Brain microvascular endothelial cell (primary cell): ENCODE measurements at regions not wholly inside any gene's neighbourhood (a gene's known extent, or its start where the extent isn't known, plus 50 kb on each side); places are given as distances from the start of the nearest gene placed in this dataset.
A peak's percentile ranks its signal among the peaks of the same experiment; 100 is the strongest.

Experiments
- DNase-seq: peaks from one replicate; pipeline ENCODE4 v3.0.0-alpha.2; 2020
- H3K27ac ChIP-seq: fragments of 250-450 bp; sonication (Bioruptor Pico); 2 replicates; pipeline ENCODE4 v1.5.1; 2020; ENCODE audit warnings: mild to moderate bottlenecking, moderate library complexity
- H3K27me3 ChIP-seq: fragments of 250-450 bp; sonication (Bioruptor Pico); replicated peaks from 2 replicates; pipeline ENCODE4 v1.5.1; 2020; ENCODE audit warnings: mild to moderate bottlenecking
- H3K36me3 ChIP-seq: fragments of 250-450 bp; sonication (Bioruptor Pico); replicated peaks from 2 replicates; pipeline ENCODE4 v1.5.1; 2020; ENCODE audit warnings: mild to moderate bottlenecking
- H3K4me3 ChIP-seq: 2 replicates; pipeline ENCODE4 v1.5.1; 2011; ENCODE audit warnings: low read depth, mild to moderate bottlenecking, control low read depth, low read length, moderate library complexity
- in situ Hi-C: cut with HindIII; loops from 2 replicates; pipeline ENCODE4 v1.10.0; 2017; ENCODE audit warnings: low sequenced_read_pairs, low pct_ligation_motif_present
- TF ChIP-seq, protein P1 (sequence below): IDR thresholded peaks from 2 replicates; pipeline ENCODE4 v1.5.1; 2011; ENCODE audit warnings: low read depth, mild to moderate bottlenecking, moderate library complexity, low read length, control low read depth, inconsistent platforms; ENCODE audit errors: missing control alignments

DNA sequence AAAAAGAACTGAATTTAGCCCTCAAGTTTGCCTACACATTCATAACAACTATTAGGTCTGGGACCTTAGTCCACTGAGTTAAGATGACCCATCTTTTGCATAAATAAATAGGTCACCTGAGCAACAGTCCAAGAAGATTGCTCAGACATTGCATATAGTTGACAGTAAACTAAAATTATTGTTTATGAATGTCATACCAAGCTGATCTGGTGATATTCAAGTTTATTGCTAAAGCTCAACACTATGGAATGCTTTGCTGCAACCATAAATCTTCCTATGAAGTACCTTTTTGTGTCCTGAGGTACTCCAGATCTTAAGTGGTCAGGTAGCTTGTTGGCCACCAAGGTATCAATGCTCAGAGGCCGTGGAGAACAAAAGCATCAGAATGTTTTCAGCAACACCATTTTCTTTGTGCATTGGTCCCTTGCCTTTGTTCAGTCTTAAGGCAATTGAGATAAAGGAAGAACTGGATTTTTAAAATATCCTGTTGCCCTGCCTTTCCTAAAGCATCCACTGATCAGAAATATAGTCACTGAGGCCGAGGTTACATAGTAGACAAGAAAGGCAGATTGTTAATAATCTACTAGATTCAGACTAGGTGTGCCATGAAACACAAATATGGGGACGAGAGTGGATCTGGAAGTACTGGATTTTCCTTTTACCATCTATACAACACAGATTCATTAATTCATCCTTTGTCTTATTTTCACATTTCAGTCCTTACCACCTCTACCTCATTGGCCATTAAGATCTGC lies 321.3 kb downstream of the PTEN start:
- no peak overlapping the region for H3K27ac ChIP-seq

DNA sequence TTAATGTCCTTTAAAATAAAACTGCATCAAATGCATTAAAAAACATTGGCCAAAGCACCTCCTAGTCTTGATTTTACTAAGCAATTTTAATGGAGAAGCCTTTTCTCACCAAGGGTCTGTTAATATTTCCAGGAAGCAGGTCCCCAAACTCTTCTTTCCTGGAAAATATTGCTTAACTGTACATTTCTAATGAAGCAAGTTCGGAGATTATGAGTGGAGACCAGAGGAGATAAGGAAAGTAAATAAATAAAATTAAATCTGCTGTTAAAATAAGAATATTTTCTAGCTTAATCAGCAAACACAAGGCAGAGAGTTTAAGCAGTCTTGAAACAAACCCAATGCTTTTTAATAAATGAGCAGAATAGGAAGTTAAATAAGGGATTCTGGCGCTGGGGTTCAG lies 322.4 kb downstream of the PTEN start:
- TF ChIP-seq, protein P1, sequence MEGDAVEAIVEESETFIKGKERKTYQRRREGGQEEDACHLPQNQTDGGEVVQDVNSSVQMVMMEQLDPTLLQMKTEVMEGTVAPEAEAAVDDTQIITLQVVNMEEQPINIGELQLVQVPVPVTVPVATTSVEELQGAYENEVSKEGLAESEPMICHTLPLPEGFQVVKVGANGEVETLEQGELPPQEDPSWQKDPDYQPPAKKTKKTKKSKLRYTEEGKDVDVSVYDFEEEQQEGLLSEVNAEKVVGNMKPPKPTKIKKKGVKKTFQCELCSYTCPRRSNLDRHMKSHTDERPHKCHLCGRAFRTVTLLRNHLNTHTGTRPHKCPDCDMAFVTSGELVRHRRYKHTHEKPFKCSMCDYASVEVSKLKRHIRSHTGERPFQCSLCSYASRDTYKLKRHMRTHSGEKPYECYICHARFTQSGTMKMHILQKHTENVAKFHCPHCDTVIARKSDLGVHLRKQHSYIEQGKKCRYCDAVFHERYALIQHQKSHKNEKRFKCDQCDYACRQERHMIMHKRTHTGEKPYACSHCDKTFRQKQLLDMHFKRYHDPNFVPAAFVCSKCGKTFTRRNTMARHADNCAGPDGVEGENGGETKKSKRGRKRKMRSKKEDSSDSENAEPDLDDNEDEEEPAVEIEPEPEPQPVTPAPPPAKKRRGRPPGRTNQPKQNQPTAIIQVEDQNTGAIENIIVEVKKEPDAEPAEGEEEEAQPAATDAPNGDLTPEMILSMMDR: no peak
- Histone ChIP-seq H3K27me3 (no peaks in the 10 kb centered on the region), H3K27ac (no peak overlapping the region), H3K36me3 (no peaks in the 10 kb centered on the region), H3K4me3 (no peak overlapping the region)
- DNase-seq: no peak
- in situ Hi-C loops: no loop called here

More for the DNA sequence above, 321.3 kb downstream of the PTEN start:
- TF ChIP-seq, protein P1: no peak
- DNase-seq: no peak
- Histone ChIP-seq H3K4me3 (no peak overlapping the region), H3K36me3 (no peaks in the 10 kb centered on the region), H3K27me3 (no peaks in the 10 kb centered on the region)
- in situ Hi-C loops: no loop called here

DNA sequence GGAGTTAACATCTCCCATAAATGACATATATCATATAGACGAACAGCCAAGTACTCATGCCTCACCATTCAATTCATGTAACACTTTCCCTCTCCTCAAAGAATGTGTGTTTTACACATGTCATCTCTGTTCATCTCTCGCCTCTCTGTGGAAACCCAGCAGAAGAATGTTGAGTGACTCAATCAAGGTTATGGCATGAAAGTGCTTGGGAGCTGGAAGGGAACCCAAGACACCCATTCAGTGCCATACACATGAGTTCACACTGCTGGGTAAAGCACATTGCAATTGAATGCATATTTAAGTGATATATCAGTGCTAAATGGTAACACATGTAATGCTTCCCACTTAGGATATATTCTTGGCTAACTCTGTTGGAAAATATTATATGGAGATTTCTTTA lies 322.9 kb downstream of the PTEN start:
- peak; percentile 43 for DNase-seq
- in situ Hi-C loops: no loop called here
- H3K4me3 ChIP-seq: no peak overlapping the region
- TF ChIP-seq, protein P1: no peak
- no peaks in the 10 kb centered on the region for H3K36me3 ChIP-seq
- H3K27ac ChIP-seq: no peak overlapping the region
- no peaks in the 10 kb centered on the region for H3K27me3 ChIP-seq

DNA sequence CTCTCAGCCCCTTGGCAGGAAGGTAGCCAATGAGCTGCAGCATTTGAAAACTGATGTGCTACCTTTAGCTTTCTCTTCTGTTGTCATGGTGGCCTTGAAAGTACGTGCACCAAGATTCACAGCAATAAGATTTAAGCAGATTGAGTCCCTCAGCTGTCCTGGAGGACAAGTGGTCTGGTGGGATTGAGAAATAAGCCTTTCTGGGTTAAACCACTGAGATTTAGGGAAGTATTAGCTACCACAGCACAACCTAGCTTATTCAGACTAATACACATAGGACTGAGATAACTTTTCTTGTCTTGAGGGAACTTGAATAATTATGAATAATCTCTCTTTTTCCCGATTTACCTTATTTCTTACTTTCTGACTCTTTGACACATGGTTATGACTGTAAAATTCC lies 324.0 kb downstream of the PTEN start:
- no peak for DNase-seq
- in situ Hi-C loops: no loop called here
- no peak overlapping the region for H3K27ac ChIP-seq

DNA sequence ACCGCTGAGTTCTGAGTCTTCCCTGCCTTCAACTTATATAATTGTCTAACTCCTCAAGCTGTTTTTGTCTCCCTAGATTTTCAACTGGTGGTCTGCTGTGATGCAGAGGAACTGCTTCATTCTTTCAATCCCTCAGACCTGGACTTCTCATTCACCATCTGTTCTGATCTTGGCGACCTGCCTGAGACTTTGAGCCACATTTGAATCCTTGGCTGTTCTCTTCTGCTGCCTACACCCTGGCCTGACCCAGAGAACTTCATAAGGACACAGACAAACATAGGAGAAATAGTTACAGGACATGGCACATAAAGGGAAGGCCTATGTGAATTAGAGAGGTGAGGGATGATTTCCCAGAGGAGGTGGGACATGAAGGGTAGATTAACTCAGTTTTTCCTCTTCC lies 326.7 kb downstream of the PTEN start:
- H3K27ac ChIP-seq: no peak overlapping the region
- DNase-seq: no peak
- no peaks in the 10 kb centered on the region for H3K36me3 ChIP-seq
- no peak overlapping the region for H3K4me3 ChIP-seq
- no peaks in the 10 kb centered on the region for H3K27me3 ChIP-seq
- in situ Hi-C loops: no loop called here
- TF ChIP-seq, protein P1: no peak

More for the DNA sequence above, 324.0 kb downstream of the PTEN start:
- Histone ChIP-seq H3K27me3 (no peaks in the 10 kb centered on the region), H3K4me3 (no peak overlapping the region), H3K36me3 (no peaks in the 10 kb centered on the region)
- TF ChIP-seq, protein P1: no peak
